ENCODE measurements at regions not wholly inside any gene's neighbourhood (a gene's known extent, or its start where the extent isn't known, plus 50 kb on each side); places are given as distances from the start of the nearest gene placed in this dataset.

GRCh38 chrX:22376369-22376768 is 103.7 kb downstream of the CBLL2 start:
- no peak for TF ChIP-seq CTCF (IDR thresholded peaks at IDR 0.05; ENCODE audit: low read depth, low read length)
- no peak for TF ChIP-seq EZH2phosphoT487 (IDR thresholded peaks at IDR 0.05; ENCODE audit: low read depth)
